Thoracic aorta (tissue), 2 donors: ENCODE measurements at regions not wholly inside any gene's neighbourhood (a gene's known extent, or its start where the extent isn't known, plus 50 kb on each side); places are given as distances from the start of the nearest gene placed in this dataset.

Experiments used
- ATAC-seq: fragments of 150-250 bp; one replicate; pipeline ENCODE4 v1.8.0; 2017; ENCODE audit warnings: low read depth; ENCODE audit not compliant: insufficient number of reproducible peaks, low FRiP score
- DNase-seq: peaks from one replicate; pipeline ENCODE4 v3.0.0-alpha.2; 2020; ENCODE audit warnings: low spot score
- H3K27ac ChIP-seq, 2 donors: fragments of 200-600 bp; sonication (generic); 1 replicate in 1 of 2; 2 replicates in 1 of 2; pipeline ENCODE4 v1.5.1; 2016; ENCODE audit warnings: mild to moderate bottlenecking in 2 of 2, moderate library complexity in 2 of 2
- H3K27me3 ChIP-seq: fragments of 200-600 bp; sonication (generic); replicated peaks from 2 replicates; pipeline ENCODE4 v1.6.0; 2016; ENCODE audit warnings: mild to moderate bottlenecking; ENCODE audit not compliant: insufficient read depth
- H3K36me3 ChIP-seq: fragments of 200-600 bp; sonication (generic); one replicate; pipeline ENCODE4 v1.5.1; 2016
- H3K4me1 ChIP-seq, 2 donors: fragments of 200-600 bp; sonication (generic); 1 replicate in 1 of 2; 2 replicates in 1 of 2; pipeline versions ENCODE4 v1.5.1 to v1.6.0; 2016; ENCODE audit warnings: low read depth in 2 of 2, mild to moderate bottlenecking in 1 of 2; ENCODE audit not compliant: control insufficient read depth in 1 of 2
- H3K4me3 ChIP-seq: fragments of 200-600 bp; sonication (generic); 2 replicates; pipeline ENCODE4 v1.5.1; 2016; ENCODE audit warnings: mild to moderate bottlenecking
- H3K9me3 ChIP-seq: fragments of 200-600 bp; sonication (generic); 2 replicates; pipeline ENCODE4 v1.5.1; 2016
- CTCF ChIP-seq: fragments of 200-600 bp; sonication (generic); IDR thresholded peaks from one replicate; pipeline ENCODE4 v1.5.1; 2019; ENCODE audit warnings: antibody characterized with exemption

- Histone ChIP-seq H3K27ac (no peak overlapping the region), H3K9me3 (no peaks in the 10 kb centered on the region), H3K4me3 (no peak overlapping the region), H3K36me3 (no peaks in the 10 kb centered on the region), H3K27me3 (no peaks in the 10 kb centered on the region), H3K4me1 (peaks cover under 1 to 3% of the 10 kb centered on the region in 2 donors)
- no peak for DNase-seq
- ATAC-seq: no peak
- no peak for TF ChIP-seq CTCF
Observed at GRCh38 chr12:67451206-67451605, 182.0 kb downstream of the CAND1 start.

GRCh38 chr12:67452119-67452805 lies 183.1 kb downstream of the CAND1 start:
- TF ChIP-seq CTCF: no peak
- no peaks in the 10 kb centered on the region for H3K9me3 ChIP-seq
- DNase-seq (no peak), ATAC-seq (no peak)
- H3K27me3 ChIP-seq: no peaks in the 10 kb centered on the region
- H3K36me3 ChIP-seq: no peaks in the 10 kb centered on the region
- H3K4me1 ChIP-seq: peaks cover 9 to 14% of the 10 kb centered on the region in 2 donors
- no peak overlapping the region for H3K27ac ChIP-seq
- H3K4me3 ChIP-seq: no peak overlapping the region

GRCh38 chr12:67453191-67453590 lies 184.0 kb downstream of the CAND1 start:
- ATAC-seq: no peak
- DNase-seq: no peak
- no peak overlapping the region for H3K27ac ChIP-seq
- H3K27me3 ChIP-seq: no peaks in the 10 kb centered on the region
- peaks cover 12 to 23% of the 10 kb centered on the region in 2 donors for H3K4me1 ChIP-seq
- no peak for TF ChIP-seq CTCF
- H3K36me3 ChIP-seq: no peaks in the 10 kb centered on the region
- no peaks in the 10 kb centered on the region for H3K9me3 ChIP-seq
- H3K4me3 ChIP-seq: no peak overlapping the region

- DNase-seq (no peak), ATAC-seq (no peak)
- H3K36me3 ChIP-seq: no peaks in the 10 kb centered on the region
- no peak for TF ChIP-seq CTCF
- H3K9me3 ChIP-seq: no peaks in the 10 kb centered on the region
- H3K4me1 ChIP-seq: peaks cover 12 to 34% of the 10 kb centered on the region in 2 donors
- no peak overlapping the region for H3K4me3 ChIP-seq
- no peaks in the 10 kb centered on the region for H3K27me3 ChIP-seq
- no peak overlapping the region for H3K27ac ChIP-seq
Observed at GRCh38 chr12:67455236-67455635, 186.1 kb downstream of the CAND1 start.

GRCh38 chr12:67456431-67456901 lies 187.3 kb downstream of the CAND1 start:
- no peaks in the 10 kb centered on the region for H3K9me3 ChIP-seq
- no peak overlapping the region for H3K4me3 ChIP-seq
- H3K36me3 ChIP-seq: no peaks in the 10 kb centered on the region
- no peak overlapping the region for H3K27ac ChIP-seq
- H3K27me3 ChIP-seq: no peaks in the 10 kb centered on the region
- DNase-seq (no peak), ATAC-seq (no peak)
- peaks cover 12 to 34% of the 10 kb centered on the region in 2 donors for H3K4me1 ChIP-seq
- TF ChIP-seq CTCF: no peak
